Spleen (tissue), 11 donors: ENCODE measurements at regions not wholly inside any gene's neighbourhood (a gene's known extent, or its start where the extent isn't known, plus 50 kb on each side); places are given as distances from the start of the nearest gene placed in this dataset.

Experiments used
- DNase-seq: peaks from one replicate; pipeline ENCODE4 v3.0.0-alpha.2; 2020
- H3K27ac ChIP-seq, 8 donors: fragments of 200-600 bp; sonication (generic) in 7 of 8; 1 replicate in 4 of 8; 2 replicates in 4 of 8; pipeline versions ENCODE4 v1.5.0 to v1.8.0; 2016 to 2021; ENCODE audit warnings: inconsistent platforms in 4 of 8, mild to moderate bottlenecking in 4 of 8, moderate library complexity in 1 of 8
- H3K27me3 ChIP-seq, 7 donors: fragments of 200-600 bp; sonication (generic) in 6 of 7; replicated peaks in 1 of 7; 1 replicate in 4 of 7; 2 replicates in 3 of 7; pipeline versions ENCODE4 v1.5.0 to v1.8.0; 2016 to 2021; ENCODE audit warnings: inconsistent platforms in 3 of 7, mild to moderate bottlenecking in 1 of 7
- H3K36me3 ChIP-seq, 6 donors: fragments of 200-600 bp; sonication (generic) in 5 of 6; 1 replicate in 4 of 6; 2 replicates in 2 of 6; pipeline versions ENCODE4 v1.5.0 to v1.8.0; 2016 to 2021; ENCODE audit warnings: inconsistent platforms in 2 of 6
- H3K4me1 ChIP-seq, 6 donors: fragments of 200-600 bp; sonication (generic) in 5 of 6; 1 replicate in 3 of 6; 2 replicates in 3 of 6; pipeline versions ENCODE4 v1.5.0 to v1.8.0; 2016 to 2021; ENCODE audit warnings: inconsistent platforms in 3 of 6
- H3K4me3 ChIP-seq, 8 donors: fragments of 200-600 bp; sonication (generic) in 7 of 8; 1 replicate in 4 of 8; 2 replicates in 4 of 8; pipeline versions ENCODE4 v1.5.0 to v1.8.0; 2016 to 2021; ENCODE audit warnings: inconsistent platforms in 4 of 8, mild to moderate bottlenecking in 4 of 8, moderate library complexity in 2 of 8
- H3K9me3 ChIP-seq, 8 donors: fragments of 200-600 bp; sonication (generic) in 7 of 8; 1 replicate in 4 of 8; 2 replicates in 4 of 8; pipeline versions ENCODE4 v1.5.0 to v1.8.0; 2016 to 2021; ENCODE audit warnings: inconsistent platforms in 4 of 8
- CTCF ChIP-seq, 11 experiments: fragments of 200-600 bp in 7 of 11; fragments of 450-650 bp in 4 of 11; sonication (generic) in 4 of 11; IDR thresholded peaks in 8 of 11; conservative IDR thresholded peaks in 3 of 11; 1 replicate in 7 of 11; 2 replicates in 4 of 11; pipeline versions ENCODE4 v1.4.0 to v1.8.0; 2016 to 2021; ENCODE audit warnings: antibody characterized with exemption in 11 of 11, inconsistent platforms in 4 of 11, mild to moderate bottlenecking in 1 of 11
- POLR2A ChIP-seq, 3 donors: fragments of 450-650 bp; IDR thresholded peaks; one replicate each; pipeline ENCODE4 v1.5.1; 2017; ENCODE audit warnings: antibody characterized with exemption in 3 of 3, mild to moderate bottlenecking in 1 of 3
- POLR2AphosphoS5 ChIP-seq, 3 donors: sonication (generic); formaldehyde crosslinking; IDR thresholded peaks; one replicate each; pipeline ENCODE4 v1.5.1; 2017; ENCODE audit warnings: antibody characterized with exemption in 3 of 3
- WGBS, 5 donors: extraction: QIAGEN DNeasy Blood & Tissue Kit in 3 of 5; methylation state at CpG; one replicate each; pipeline versions ENCODE4 v1.1.5 to v1.1.7; 2013 to 2018; 5-methylcytosine and 5-hydroxymethylcytosine counted together
- intact Hi-C: fragments of 100-400 bp; cut with DNase I; formaldehyde crosslinking; loops from one replicate; pipeline ENCODE4 v1.15.0; 2023; ENCODE audit warnings: low total_unique reads
- donor health status: healthy with polysubstance abuse.
- donor health status: DM: no; HTN: no; CAD: no; lungs with moderate emphysema.
- donor health status: DM: no; HTN: no; CAD: no.
- donor health status: Bipolar disorder and iron deficiency.
- donor health status: healthy.
- donor health status: DM: no; HTN: no; CAD: no.
- donor health status: DM: yes; HTN: yes; CAD: no.

DNA sequence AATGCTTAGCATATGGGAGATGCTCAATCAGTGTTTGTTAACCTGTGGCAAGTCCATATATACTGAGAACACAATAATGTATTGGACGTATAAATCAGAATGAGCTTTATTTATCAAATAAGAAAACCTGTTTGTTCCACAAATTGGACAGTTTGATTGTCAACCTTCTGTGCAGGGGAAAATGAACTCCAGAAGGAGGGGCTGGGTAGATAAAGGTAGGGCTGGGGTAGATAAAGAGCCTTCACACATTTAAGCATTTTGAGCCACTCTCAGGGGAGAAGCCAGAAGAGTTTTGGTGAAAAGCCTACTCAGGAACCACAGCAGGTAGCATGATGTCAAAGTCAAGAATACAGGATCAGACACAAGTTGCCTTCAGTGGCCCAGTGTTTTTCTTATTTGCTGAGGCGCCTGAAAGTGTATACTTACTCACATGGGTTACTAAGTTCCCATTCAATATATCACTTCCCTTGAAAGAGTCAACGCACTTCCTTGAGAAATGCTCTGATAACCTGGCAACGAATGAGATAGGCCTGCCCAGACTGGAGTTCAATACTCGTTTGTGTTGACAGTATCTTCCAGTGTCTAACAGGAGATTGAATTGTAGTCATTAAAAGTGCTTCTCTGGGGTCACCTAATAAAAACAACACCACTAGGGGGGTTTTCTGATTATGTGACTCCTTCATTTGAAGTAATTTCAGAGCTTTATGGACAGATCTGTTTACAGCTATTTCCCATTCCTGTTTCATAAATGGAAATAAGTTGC is 263.9 kb upstream of the CITED2 start:
- peaks cover 0 to 31% (median 6%) of the 10 kb centered on the region in 6 donors for H3K4me1 ChIP-seq
- no peak for TF ChIP-seq CTCF (IDR thresholded peaks at IDR 0.05 in 8 of 11, conservative IDR thresholded peaks at IDR 0.05 in 3 of 11)
- H3K27ac ChIP-seq = no peak overlapping the region
- no peaks in the 10 kb centered on the region for H3K9me3 ChIP-seq
- no peaks in the 10 kb centered on the region for H3K27me3 ChIP-seq
- intact Hi-C loops = no loop called here
- 65 to 90% (median 70%) methylated on average over 5 of the region's 5 CpGs for WGBS, 5 donors
- no peak overlapping the region for H3K4me3 ChIP-seq
- H3K36me3 ChIP-seq = no peaks in the 10 kb centered on the region
- no peak for DNase-seq

DNA sequence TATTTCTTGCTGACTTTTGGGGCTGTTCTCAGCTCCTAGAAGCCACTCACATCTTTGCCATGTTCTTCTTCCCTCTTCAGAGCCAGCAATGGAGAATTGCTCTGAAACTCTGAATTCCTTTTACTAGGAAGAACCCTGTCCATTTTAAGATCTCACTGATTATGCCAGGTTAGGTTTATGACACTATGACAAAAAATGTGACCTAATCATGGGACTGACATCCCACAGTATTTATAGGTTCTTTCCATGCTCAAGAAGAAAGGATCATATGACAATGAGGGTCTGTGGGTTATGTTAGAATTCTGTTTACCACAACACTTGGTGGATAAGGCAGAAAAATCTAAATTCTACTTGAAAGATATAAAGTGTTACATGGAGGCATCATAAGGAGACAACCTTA is 263.3 kb upstream of the CITED2 start:
- Histone ChIP-seq H3K9me3 (no peaks in the 10 kb centered on the region), H3K36me3 (no peaks in the 10 kb centered on the region), H3K27me3 (no peaks in the 10 kb centered on the region), H3K4me3 (no peak overlapping the region), H3K4me1 (peaks cover 0 to 31% (median 6%) of the 10 kb centered on the region in 6 donors), H3K27ac (no peak overlapping the region)
- no peak for DNase-seq
- intact Hi-C loops = no loop called here
- TF ChIP-seq POLR2AphosphoS5 (IDR thresholded peaks at IDR 0.05) (no peak), CTCF (IDR thresholded peaks at IDR 0.05 in 8 of 11, conservative IDR thresholded peaks at IDR 0.05 in 3 of 11) (no peak), POLR2A (IDR thresholded peaks at IDR 0.05) (no peak)

DNA sequence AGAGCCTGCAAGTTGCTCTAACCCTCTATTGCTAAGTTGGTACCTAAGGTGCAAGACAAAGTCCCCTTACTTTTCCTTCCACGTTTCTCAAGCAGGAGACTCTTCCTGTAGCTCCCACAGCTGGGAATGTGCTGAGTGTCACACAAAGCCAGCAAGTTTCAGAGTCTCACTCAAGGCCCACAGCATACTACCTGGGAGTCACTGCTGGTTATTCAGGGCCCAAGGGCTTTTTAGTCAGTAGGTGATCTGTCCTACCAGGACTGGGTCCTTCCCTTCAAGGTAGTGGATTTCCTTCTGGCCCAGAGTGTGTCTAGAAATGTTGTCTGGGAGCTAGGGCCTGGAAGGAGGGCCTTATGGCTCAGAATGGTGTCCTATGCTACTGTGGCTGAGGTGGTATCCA is 261.9 kb upstream of the CITED2 start:
- WGBS, 5 donors = 64 to 90% (median 86%) methylated on average over 1 of the region's 1 CpG

More for the DNA sequence above, 261.9 kb upstream of the CITED2 start:
- Histone ChIP-seq H3K9me3 (no peaks in the 10 kb centered on the region), H3K27ac (no peak overlapping the region), H3K4me1 (peaks cover 0 to 24% (median 6%) of the 10 kb centered on the region in 6 donors), H3K36me3 (no peaks in the 10 kb centered on the region), H3K4me3 (no peak overlapping the region), H3K27me3 (no peaks in the 10 kb centered on the region)
- TF ChIP-seq POLR2A (IDR thresholded peaks at IDR 0.05) (no peak), POLR2AphosphoS5 (IDR thresholded peaks at IDR 0.05) (no peak), CTCF (IDR thresholded peaks at IDR 0.05 in 8 of 11, conservative IDR thresholded peaks at IDR 0.05 in 3 of 11) (no peak)
- DNase-seq = no peak
- intact Hi-C loops = no loop called here
